ENCODE measurements at regions not wholly inside any gene's neighbourhood (a gene's known extent, or its start where the extent isn't known, plus 50 kb on each side); places are given as distances from the start of the nearest gene placed in this dataset.

DNA sequence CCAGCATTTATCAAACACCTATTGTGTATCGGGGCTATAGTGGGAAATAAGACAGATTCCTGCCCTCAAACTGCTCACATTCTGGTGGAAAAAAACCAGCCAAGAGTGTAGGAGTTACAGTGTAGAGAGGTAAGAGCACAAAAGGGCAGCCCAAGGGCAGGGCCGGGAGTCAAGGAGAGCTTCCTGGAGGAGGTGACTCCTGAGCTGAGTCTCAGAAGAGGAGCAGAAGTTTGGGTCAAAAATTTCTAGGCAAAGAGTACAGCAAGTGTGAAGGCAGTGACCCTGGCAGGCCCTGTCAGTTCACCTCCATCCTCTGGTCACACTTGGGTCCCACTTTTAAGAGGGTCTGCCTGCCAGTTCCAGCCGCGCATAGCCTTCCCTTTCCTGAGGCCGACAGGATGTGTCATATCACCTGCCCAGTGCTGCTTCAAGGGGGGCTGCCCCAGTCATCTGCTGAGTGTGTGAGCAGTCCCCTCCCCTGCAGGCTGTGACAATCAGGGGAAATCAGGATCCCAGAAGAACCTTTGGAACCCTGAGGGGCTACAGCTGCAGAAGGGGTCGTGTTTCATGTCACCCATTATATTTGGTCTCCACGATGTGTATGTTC lies 118.4 kb downstream of the GLI2 start:
- TF ChIP-seq YY1 (IDR thresholded peaks at IDR 0.05; ENCODE audit: insufficient read depth, insufficient read length) (no peak), ZNF274 (IDR thresholded peaks at IDR 0.05; ENCODE audit: low read depth, low read length) (no peak), SUZ12 (IDR thresholded peaks at IDR 0.05; ENCODE audit: extremely low read depth, insufficient read depth, insufficient read length) (no peak)
